IMR-90 (cell line): ENCODE measurements at regions not wholly inside any gene's neighbourhood (a gene's known extent, or its start where the extent isn't known, plus 50 kb on each side); places are given as distances from the start of the nearest gene placed in this dataset.

Source experiments
- ATAC-seq: fragments of 200-7000 bp; cut with Tn5 transposase; 2 replicates; pipeline ENCODE4 v1.9.1; 2020; ENCODE audit warnings: low read depth, mild to moderate bottlenecking, moderate library complexity
- BruUV-seq: library from RNA; stranded (reverse); fragments of 400-500 nt; replicated peaks from 2 replicates; lab custom pipeline; 2021; lab: Mats Ljungman, UMichigan
- CTCF ChIA-PET: fragments of 300-600 bp; formaldehyde crosslinking; extraction: SDS; loops from one replicate; lab custom pipeline; 2021; ENCODE audit warnings: antibody characterized with exemption; lab: Yijun Ruan, JAX
- POLR2A ChIA-PET: fragments of 300-600 bp; sonication (Branson Sonifier 250); formaldehyde crosslinking; loops from one replicate; lab custom pipeline; 2022; ENCODE audit warnings: antibody characterized with exemption; ENCODE audit not compliant: unreplicated experiment; lab: Charles Lee
- DNase-seq: peaks from one replicate; pipeline ENCODE4 v3.0.0; 2013
- H2AFZ ChIP-seq: replicated peaks from 2 replicates; pipeline ENCODE3; 2013; ENCODE audit warnings: low read length, mild to moderate bottlenecking; ENCODE audit not compliant: poor library complexity
- H2AK5ac ChIP-seq: 2 replicates; pipeline ENCODE4 v1.6.1; 2013; ENCODE audit warnings: low read depth, low read length, inconsistent platforms
- H2AK9ac ChIP-seq: replicated peaks from 2 replicates; pipeline ENCODE3; 2013; ENCODE audit warnings: mild to moderate bottlenecking, low read depth, low read length, moderate library complexity; ENCODE audit not compliant: poor library complexity
- H2BK120ac ChIP-seq: 2 replicates; pipeline ENCODE4 v1.6.1; 2013; ENCODE audit warnings: low read depth, low read length, inconsistent platforms
- H2BK15ac ChIP-seq: 3 replicates; pipeline ENCODE4 v1.6.1; 2013; ENCODE audit warnings: low read depth, low read length, inconsistent platforms
- H2BK20ac ChIP-seq: 2 replicates; pipeline ENCODE4 v1.6.1; 2013; ENCODE audit warnings: low read depth, mild to moderate bottlenecking, inconsistent platforms, low read length, moderate library complexity
- H2BK5ac ChIP-seq: 2 replicates; pipeline ENCODE4 v1.6.1; 2013; ENCODE audit warnings: mild to moderate bottlenecking, low read depth, low read length, inconsistent platforms; ENCODE audit not compliant: poor library complexity, severe bottlenecking
- H3K14ac ChIP-seq: replicated peaks from 2 replicates; pipeline ENCODE4 v1.6.1; 2013; ENCODE audit warnings: low read depth, low read length, inconsistent platforms
- H3K18ac ChIP-seq: 2 replicates; pipeline ENCODE4 v1.6.1; 2013; ENCODE audit warnings: low read depth, low read length, control low read depth
- H3K23ac ChIP-seq: 2 replicates; pipeline ENCODE4 v1.6.1; 2013; ENCODE audit warnings: low read depth, low read length, inconsistent platforms
- H3K27ac ChIP-seq: 2 replicates; pipeline ENCODE4 v1.5.1; 2013; ENCODE audit warnings: mild to moderate bottlenecking, control low read depth, low read length; ENCODE audit not compliant: insufficient read depth
- H3K27me3 ChIP-seq: 2 replicates; pipeline ENCODE4 v1.6.1; 2013; ENCODE audit warnings: low read length; ENCODE audit not compliant: control insufficient read depth, insufficient read depth
- H3K36me3 ChIP-seq: 2 replicates; pipeline ENCODE4 v1.6.1; 2013; ENCODE audit warnings: low read length, mixed read lengths; ENCODE audit not compliant: control insufficient read depth, insufficient read depth
- H3K4ac ChIP-seq: 2 replicates; pipeline ENCODE4 v1.6.1; 2013; ENCODE audit warnings: low read depth, low read length, inconsistent platforms
- H3K4me1 ChIP-seq: 2 replicates; pipeline ENCODE4 v1.6.1; 2013; ENCODE audit warnings: low read length, mixed read lengths; ENCODE audit not compliant: control insufficient read depth, insufficient read depth
- H3K4me2 ChIP-seq: 2 replicates; pipeline ENCODE4 v1.6.1; 2013; ENCODE audit warnings: low read depth, mild to moderate bottlenecking, control low read depth, low read length, moderate library complexity
- H3K4me3 ChIP-seq: 2 replicates; pipeline ENCODE4 v1.5.1; 2013; ENCODE audit warnings: low read depth, mild to moderate bottlenecking, control low read depth, low read length, moderate library complexity; ENCODE audit not compliant: insufficient read depth
- H3K56ac ChIP-seq: 2 replicates; pipeline ENCODE4 v1.6.1; 2013; ENCODE audit warnings: low read length, inconsistent platforms; ENCODE audit not compliant: insufficient read depth; ENCODE audit errors: extremely low read depth
- H3K79me1 ChIP-seq, 2 experiments: 2 replicates each; pipeline ENCODE4 v1.6.1; 2013; ENCODE audit warnings: low read length in 2 of 2, inconsistent platforms in 1 of 2, low read depth in 1 of 2
- H3K9ac ChIP-seq: 2 replicates; pipeline ENCODE4 v1.6.1; 2013; ENCODE audit warnings: low read depth, low read length, control low read depth
- H3K9me1 ChIP-seq: 2 replicates; pipeline ENCODE4 v1.6.1; 2013; ENCODE audit warnings: low read length, inconsistent platforms; ENCODE audit not compliant: insufficient read depth
- H3K9me3 ChIP-seq: 2 replicates; pipeline ENCODE4 v1.6.1; 2013; ENCODE audit warnings: low read length; ENCODE audit not compliant: control insufficient read depth, insufficient read depth
- H4K20me1 ChIP-seq: 2 replicates; pipeline ENCODE4 v1.6.1; 2013; ENCODE audit warnings: low read length, inconsistent platforms; ENCODE audit not compliant: insufficient read depth
- H4K5ac ChIP-seq: 2 replicates; pipeline ENCODE4 v1.6.1; 2013; ENCODE audit warnings: mild to moderate bottlenecking, low read depth, low read length, control low read depth
- H4K8ac ChIP-seq, 2 experiments: 2 replicates each; pipeline ENCODE4 v1.6.1; 2013; ENCODE audit warnings: low read depth in 2 of 2, low read length in 2 of 2, control low read depth in 1 of 2, inconsistent platforms in 1 of 2
- H4K91ac ChIP-seq: 2 replicates; pipeline ENCODE4 v1.6.1; 2013; ENCODE audit warnings: low read depth, low read length, inconsistent platforms; ENCODE audit not compliant: insufficient read depth
- BHLHE40 ChIP-seq: fragments of 150-350 bp; IDR thresholded peaks from 2 replicates; pipeline ENCODE4 v1.6.1; 2016; ENCODE audit warnings: mild to moderate bottlenecking, low read depth, low read length
- CEBPB ChIP-seq: IDR thresholded peaks from 2 replicates; pipeline ENCODE4 v1.6.1; 2012; ENCODE audit warnings: low read depth, low read length, improper control_type of control experiment
- CHD1 ChIP-seq: IDR thresholded peaks from 2 replicates; pipeline ENCODE4 v1.6.1; 2012; ENCODE audit warnings: low read depth, low read length, improper control_type of control experiment
- FOS ChIP-seq: fragments of 150-350 bp; IDR thresholded peaks from 2 replicates; pipeline ENCODE4 v1.6.1; 2016; ENCODE audit warnings: low read depth, low read length
- MAFK ChIP-seq: IDR thresholded peaks from 2 replicates; pipeline ENCODE4 v1.6.1; 2012; ENCODE audit warnings: low read depth, low read length, improper control_type of control experiment
- MAZ ChIP-seq: IDR thresholded peaks from 2 replicates; pipeline ENCODE4 v1.6.1; 2012; ENCODE audit warnings: low read depth, mild to moderate bottlenecking, low read length, improper control_type of control experiment, moderate library complexity, borderline replicate concordance
- MXI1 ChIP-seq: IDR thresholded peaks from 2 replicates; pipeline ENCODE4 v1.6.1; 2012; ENCODE audit warnings: low read depth, mild to moderate bottlenecking, low read length, moderate library complexity, borderline replicate concordance
- NFE2L2 ChIP-seq: fragments of 150-350 bp; IDR thresholded peaks from 2 replicates; pipeline ENCODE4 v1.6.1; 2016; ENCODE audit warnings: low read depth, mild to moderate bottlenecking, low read length
- POLR2A ChIP-seq: IDR thresholded peaks from 2 replicates; pipeline ENCODE4 v1.6.1; 2012; ENCODE audit warnings: mild to moderate bottlenecking, low read depth, low read length
- RAD21 ChIP-seq: IDR thresholded peaks from 2 replicates; pipeline ENCODE4 v1.6.1; 2012; ENCODE audit warnings: low read length, improper control_type of control experiment
- RCOR1 ChIP-seq: IDR thresholded peaks from 2 replicates; pipeline ENCODE4 v1.6.1; 2012; ENCODE audit warnings: mild to moderate bottlenecking, low read length, improper control_type of control experiment; ENCODE audit not compliant: insufficient replicate concordance
- SMC3 ChIP-seq: fragments of 150-350 bp; IDR thresholded peaks from 2 replicates; pipeline ENCODE4 v1.6.1; 2016; ENCODE audit warnings: low read depth, mild to moderate bottlenecking, antibody characterized with exemption, low read length, moderate library complexity
- dilution Hi-C: fragments of 300-500 bp; cut with HindIII; formaldehyde crosslinking; loops from one replicate; pipeline ENCODE4 v1.14.3; 2018; ENCODE audit warnings: low sequenced_read_pairs; ENCODE audit not compliant: unreplicated experiment
- in situ Hi-C: fragments of 300-500 bp; cut with MboI; formaldehyde crosslinking; loops from 3 replicates; pipeline ENCODE4 v1.14.3; 2019; ENCODE audit warnings: low sequenced_read_pairs, inconsistent platforms, mixed read lengths
- intact Hi-C: fragments of 100-400 bp; cut with micrococcal nuclease; formaldehyde crosslinking; loops from 2 replicates; pipeline ENCODE4 v1.10.0; 2022
- TF ChIP-seq, protein P1 (sequence below): fragments of 150-350 bp; IDR thresholded peaks from 2 replicates; pipeline ENCODE4 v1.6.1; 2017; ENCODE audit warnings: mild to moderate bottlenecking, antibody characterized with exemption, low read length, low read depth
- TF ChIP-seq, protein P2 (sequence below): fragments of 150-350 bp; IDR thresholded peaks from 2 replicates; pipeline ENCODE4 v1.6.1; 2016; ENCODE audit warnings: low read depth, mild to moderate bottlenecking, low read length, moderate library complexity, borderline replicate concordance
- TF ChIP-seq, protein P3 (sequence below): conservative IDR thresholded peaks from 2 replicates; pipeline ENCODE4 v1.5.1; 2012; ENCODE audit warnings: mild to moderate bottlenecking, low read depth, low read length, improper control_type of control experiment

DNA sequence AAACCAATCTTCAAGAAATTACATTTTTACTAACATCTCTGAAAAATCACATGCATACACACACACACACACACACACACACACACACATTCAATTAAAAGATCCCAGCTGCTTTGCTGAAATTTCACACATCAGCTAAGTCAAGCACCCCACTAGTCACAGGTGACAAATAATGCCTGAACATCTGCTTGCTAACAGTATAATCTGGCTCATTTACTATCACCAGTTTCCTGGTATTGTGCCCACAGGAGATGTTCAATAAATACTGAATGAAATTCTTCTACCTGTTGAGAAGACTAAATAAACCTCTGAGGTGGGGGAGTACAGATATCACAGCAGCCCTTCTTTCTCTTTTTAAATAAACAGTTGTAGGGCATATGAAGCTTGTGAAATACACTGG lies 994.0 kb downstream of the ARAP2 start:
- Histone ChIP-seq H2AK9ac (no peak overlapping the region), H2BK20ac (no peak overlapping the region), H2BK15ac (no peak overlapping the region), H2AK5ac (no peak overlapping the region), H3K4me2 (no peak overlapping the region), H3K4me3 (no peak overlapping the region), H3K9me1 (no peaks in the 10 kb centered on the region), H3K14ac (no peak overlapping the region), H3K27me3 (no peaks in the 10 kb centered on the region), H4K91ac (no peak overlapping the region), H4K20me1 (no peaks in the 10 kb centered on the region), H2AFZ (no peak overlapping the region), H3K79me1 (no peaks in the 10 kb centered on the region), H3K23ac (no peak overlapping the region), H4K8ac (no peak overlapping the region), H3K9ac (no peak overlapping the region), H3K9me3 (no peaks in the 10 kb centered on the region; the same call in 1 of the 2 replicates), H2BK5ac (no peak overlapping the region), H3K27ac (no peak overlapping the region), H3K4ac (no peak overlapping the region), H3K4me1 (no peaks in the 10 kb centered on the region), H2BK120ac (no peak overlapping the region), H4K5ac (no peak overlapping the region), H3K18ac (no peak overlapping the region), H3K36me3 (no peaks in the 10 kb centered on the region), H3K56ac (no peak overlapping the region)
- BruUV-seq: no TSS peak
- CTCF ChIA-PET: no interaction called here
- dilution Hi-C loops (no loop called here), intact Hi-C loops (no loop called here), in situ Hi-C loops (no loop called here)
- DNase-seq (no peak), ATAC-seq (no peak)
- TF ChIP-seq MAZ (no peak), RCOR1 (no peak), FOS (no peak), CHD1 (no peak), NFE2L2 (no peak), MAFK (no peak), BHLHE40 (no peak), RAD21 (no peak), CEBPB (no peak), POLR2A (no peak), MXI1 (no peak), SMC3 (no peak)
- TF ChIP-seq, protein P1, sequence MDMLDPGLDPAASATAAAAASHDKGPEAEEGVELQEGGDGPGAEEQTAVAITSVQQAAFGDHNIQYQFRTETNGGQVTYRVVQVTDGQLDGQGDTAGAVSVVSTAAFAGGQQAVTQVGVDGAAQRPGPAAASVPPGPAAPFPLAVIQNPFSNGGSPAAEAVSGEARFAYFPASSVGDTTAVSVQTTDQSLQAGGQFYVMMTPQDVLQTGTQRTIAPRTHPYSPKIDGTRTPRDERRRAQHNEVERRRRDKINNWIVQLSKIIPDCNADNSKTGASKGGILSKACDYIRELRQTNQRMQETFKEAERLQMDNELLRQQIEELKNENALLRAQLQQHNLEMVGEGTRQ: no peak
- TF ChIP-seq, protein P2, sequence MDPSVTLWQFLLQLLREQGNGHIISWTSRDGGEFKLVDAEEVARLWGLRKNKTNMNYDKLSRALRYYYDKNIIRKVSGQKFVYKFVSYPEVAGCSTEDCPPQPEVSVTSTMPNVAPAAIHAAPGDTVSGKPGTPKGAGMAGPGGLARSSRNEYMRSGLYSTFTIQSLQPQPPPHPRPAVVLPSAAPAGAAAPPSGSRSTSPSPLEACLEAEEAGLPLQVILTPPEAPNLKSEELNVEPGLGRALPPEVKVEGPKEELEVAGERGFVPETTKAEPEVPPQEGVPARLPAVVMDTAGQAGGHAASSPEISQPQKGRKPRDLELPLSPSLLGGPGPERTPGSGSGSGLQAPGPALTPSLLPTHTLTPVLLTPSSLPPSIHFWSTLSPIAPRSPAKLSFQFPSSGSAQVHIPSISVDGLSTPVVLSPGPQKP: no peak
- TF ChIP-seq, protein P3, sequence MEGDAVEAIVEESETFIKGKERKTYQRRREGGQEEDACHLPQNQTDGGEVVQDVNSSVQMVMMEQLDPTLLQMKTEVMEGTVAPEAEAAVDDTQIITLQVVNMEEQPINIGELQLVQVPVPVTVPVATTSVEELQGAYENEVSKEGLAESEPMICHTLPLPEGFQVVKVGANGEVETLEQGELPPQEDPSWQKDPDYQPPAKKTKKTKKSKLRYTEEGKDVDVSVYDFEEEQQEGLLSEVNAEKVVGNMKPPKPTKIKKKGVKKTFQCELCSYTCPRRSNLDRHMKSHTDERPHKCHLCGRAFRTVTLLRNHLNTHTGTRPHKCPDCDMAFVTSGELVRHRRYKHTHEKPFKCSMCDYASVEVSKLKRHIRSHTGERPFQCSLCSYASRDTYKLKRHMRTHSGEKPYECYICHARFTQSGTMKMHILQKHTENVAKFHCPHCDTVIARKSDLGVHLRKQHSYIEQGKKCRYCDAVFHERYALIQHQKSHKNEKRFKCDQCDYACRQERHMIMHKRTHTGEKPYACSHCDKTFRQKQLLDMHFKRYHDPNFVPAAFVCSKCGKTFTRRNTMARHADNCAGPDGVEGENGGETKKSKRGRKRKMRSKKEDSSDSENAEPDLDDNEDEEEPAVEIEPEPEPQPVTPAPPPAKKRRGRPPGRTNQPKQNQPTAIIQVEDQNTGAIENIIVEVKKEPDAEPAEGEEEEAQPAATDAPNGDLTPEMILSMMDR: no peak
- POLR2A ChIA-PET: no interaction called here
